ENCODE measurements at regions not wholly inside any gene's neighbourhood (a gene's known extent, or its start where the extent isn't known, plus 50 kb on each side); places are given as distances from the start of the nearest gene placed in this dataset.

GRCh38 chr12:115857923-115858322, 419.6 kb downstream of the MED13L start:
- DNase-seq (ENCODE audit: low read depth in 2 of 2): no peak

GRCh38 chr12:115857160-115857920, 420.2 kb downstream of the MED13L start:
- no peak for DNase-seq (ENCODE audit: low read depth in 2 of 2)

- DNase-seq (ENCODE audit: low read depth in 2 of 2): no peak
Observed at GRCh38 chr12:115852054-115852453, 425.4 kb downstream of the MED13L start.

- no peak for DNase-seq (ENCODE audit: low read depth in 2 of 2)
Observed at GRCh38 chr12:115850957-115851356, 426.5 kb downstream of the MED13L start.

- DNase-seq (ENCODE audit: low read depth in 2 of 2): no peak
Observed at GRCh38 chr12:115849262-115849943, 428.1 kb downstream of the MED13L start.

- DNase-seq (ENCODE audit: low read depth in 2 of 2): no peak
Observed at GRCh38 chr12:115847398-115847797, 430.1 kb downstream of the MED13L start.

- DNase-seq (ENCODE audit: low read depth in 2 of 2): no peak
Observed at GRCh38 chr12:115846516-115846915, 431.0 kb downstream of the MED13L start.

- no peak for DNase-seq (ENCODE audit: low read depth in 2 of 2)
Observed at GRCh38 chr12:115840159-115840558, 437.3 kb downstream of the MED13L start.

GRCh38 chr12:115838952-115839351, 438.5 kb downstream of the MED13L start:
- DNase-seq (ENCODE audit: low read depth in 2 of 2): no peak

GRCh38 chr12:115837220-115837619, 440.3 kb downstream of the MED13L start:
- no peak for DNase-seq (ENCODE audit: low read depth in 2 of 2)

- no peak for DNase-seq (ENCODE audit: low read depth in 2 of 2)
Observed at GRCh38 chr12:115835445-115835844, 442.0 kb downstream of the MED13L start.

- DNase-seq (ENCODE audit: low read depth in 2 of 2): no peak
Observed at GRCh38 chr12:115833704-115834103, 443.8 kb downstream of the MED13L start.

GRCh38 chr12:115830633-115831032, 446.9 kb downstream of the MED13L start:
- no peak for DNase-seq (ENCODE audit: low read depth in 2 of 2)

- no peak for DNase-seq (ENCODE audit: low read depth in 2 of 2)
Observed at GRCh38 chr12:115830070-115830469, 447.4 kb downstream of the MED13L start.

- DNase-seq (ENCODE audit: low read depth in 2 of 2): no peak
Observed at GRCh38 chr12:115828168-115828567, 449.3 kb downstream of the MED13L start.

- no peak for DNase-seq (ENCODE audit: low read depth in 2 of 2)
Observed at GRCh38 chr12:115824936-115825602, 452.4 kb downstream of the MED13L start.

GRCh38 chr12:115823635-115824034, 453.9 kb downstream of the MED13L start:
- DNase-seq (ENCODE audit: low read depth in 2 of 2): no peak

GRCh38 chr12:115820656-115821055, 456.8 kb downstream of the MED13L start:
- DNase-seq (ENCODE audit: low read depth in 2 of 2): no peak

GRCh38 chr12:115818973-115819372, 458.5 kb downstream of the MED13L start:
- DNase-seq (ENCODE audit: low read depth in 2 of 2): no peak

GRCh38 chr12:115817389-115817788, 460.1 kb downstream of the MED13L start:
- no peak for DNase-seq (ENCODE audit: low read depth in 2 of 2)

- DNase-seq (ENCODE audit: low read depth in 2 of 2): no peak
Observed at GRCh38 chr12:115815924-115816323, 461.6 kb downstream of the MED13L start.

GRCh38 chr12:115813256-115813655, 464.2 kb downstream of the MED13L start:
- no peak for DNase-seq (ENCODE audit: low read depth in 2 of 2)

GRCh38 chr12:115811929-115812328, 465.6 kb downstream of the MED13L start:
- DNase-seq (ENCODE audit: low read depth in 2 of 2): no peak
